ENCODE measurements at regions not wholly inside any gene's neighbourhood (a gene's known extent, or its start where the extent isn't known, plus 50 kb on each side); places are given as distances from the start of the nearest gene placed in this dataset.

DNA sequence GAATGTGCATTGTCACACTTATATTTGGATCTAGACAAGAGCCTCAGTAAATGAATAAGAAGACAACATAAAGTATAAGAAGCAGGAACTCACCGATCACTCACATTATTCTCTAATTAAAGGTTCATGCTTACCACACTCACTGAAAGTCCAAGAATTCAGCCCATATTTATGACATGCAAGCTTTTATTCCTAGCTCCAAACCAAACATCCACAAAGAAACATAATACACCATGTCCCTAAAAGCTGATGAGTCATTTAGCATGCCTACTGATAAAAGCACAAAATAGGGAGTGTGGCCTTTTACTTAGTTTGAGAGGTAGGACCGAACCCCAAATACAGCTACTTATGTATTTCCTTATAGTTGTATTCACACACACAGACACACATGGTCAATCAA is 1094.6 kb upstream of the CDH2 start:
- peaks cover 8% of the 10 kb centered on the region for H3K4me1 Mint-ChIP-seq (ENCODE audit: low read depth)
- H3K27me3 Mint-ChIP-seq (ENCODE audit: insufficient read depth): no peaks in the 10 kb centered on the region; the same call in 1 of the 2 replicates
- no peaks in the 10 kb centered on the region for H3K36me3 Mint-ChIP-seq (ENCODE audit: low read depth)
- peak; percentile 4 for DNase-seq
- H3K9me3 Mint-ChIP-seq: no peaks in the 10 kb centered on the region
- TF ChIP-seq, protein P1, sequence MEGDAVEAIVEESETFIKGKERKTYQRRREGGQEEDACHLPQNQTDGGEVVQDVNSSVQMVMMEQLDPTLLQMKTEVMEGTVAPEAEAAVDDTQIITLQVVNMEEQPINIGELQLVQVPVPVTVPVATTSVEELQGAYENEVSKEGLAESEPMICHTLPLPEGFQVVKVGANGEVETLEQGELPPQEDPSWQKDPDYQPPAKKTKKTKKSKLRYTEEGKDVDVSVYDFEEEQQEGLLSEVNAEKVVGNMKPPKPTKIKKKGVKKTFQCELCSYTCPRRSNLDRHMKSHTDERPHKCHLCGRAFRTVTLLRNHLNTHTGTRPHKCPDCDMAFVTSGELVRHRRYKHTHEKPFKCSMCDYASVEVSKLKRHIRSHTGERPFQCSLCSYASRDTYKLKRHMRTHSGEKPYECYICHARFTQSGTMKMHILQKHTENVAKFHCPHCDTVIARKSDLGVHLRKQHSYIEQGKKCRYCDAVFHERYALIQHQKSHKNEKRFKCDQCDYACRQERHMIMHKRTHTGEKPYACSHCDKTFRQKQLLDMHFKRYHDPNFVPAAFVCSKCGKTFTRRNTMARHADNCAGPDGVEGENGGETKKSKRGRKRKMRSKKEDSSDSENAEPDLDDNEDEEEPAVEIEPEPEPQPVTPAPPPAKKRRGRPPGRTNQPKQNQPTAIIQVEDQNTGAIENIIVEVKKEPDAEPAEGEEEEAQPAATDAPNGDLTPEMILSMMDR (IDR thresholded peaks at IDR 0.05): no peak
- H3K4me3 Mint-ChIP-seq: no peak overlapping the region
- H3K27ac Mint-ChIP-seq: no peak overlapping the region

DNA sequence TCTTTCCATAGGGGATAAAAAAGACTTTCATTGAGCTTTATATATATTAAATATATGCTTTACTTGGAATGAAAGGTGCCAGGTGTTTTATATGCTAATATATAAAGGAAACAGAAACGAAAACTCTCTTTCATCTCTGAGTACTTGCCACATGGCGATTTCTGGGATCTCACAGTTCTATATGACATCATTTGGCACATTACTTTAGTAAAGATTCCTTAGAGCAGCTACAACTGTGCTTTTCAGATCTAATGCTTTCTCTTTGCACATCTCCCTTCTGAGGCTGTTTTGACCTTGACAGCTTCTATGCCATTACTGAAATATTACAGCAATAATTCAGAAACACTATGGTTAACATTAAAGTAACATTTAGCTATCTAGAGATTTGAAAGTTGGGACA is 1082.9 kb upstream of the CDH2 start:
- Mint-ChIP-seq H3K4me3 (peak overlapping the region; percentile 51), H3K36me3 (ENCODE audit: low read depth) (no peaks in the 10 kb centered on the region), H3K27me3 (ENCODE audit: insufficient read depth) (no peaks in the 10 kb centered on the region), H3K27ac (peak overlapping the region; percentile 41; the same call in 1 of the 2 replicates), H3K9me3 (no peaks in the 10 kb centered on the region), H3K4me1 (ENCODE audit: low read depth) (peaks cover 21% of the 10 kb centered on the region)
- TF ChIP-seq, protein P1 (IDR thresholded peaks at IDR 0.05): no peak
- DNase-seq: no peak

DNA sequence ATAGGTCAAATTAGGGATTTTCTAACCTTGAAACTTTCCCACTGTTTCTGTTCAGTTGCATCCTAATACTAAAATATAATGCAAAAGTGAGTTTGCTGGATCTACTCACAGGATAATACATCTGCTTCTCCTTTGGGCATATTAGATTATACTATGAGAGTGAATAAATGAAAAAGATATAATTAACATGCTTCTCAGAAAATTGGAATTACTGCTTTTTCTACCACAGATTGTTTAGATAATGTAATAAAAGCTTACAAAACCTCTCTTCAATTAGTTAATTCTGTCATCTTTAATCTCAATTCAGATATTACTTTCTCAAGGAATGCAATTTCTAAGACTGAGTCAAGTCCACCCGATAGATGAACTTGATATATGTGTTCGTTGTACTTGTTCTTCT is 1077.2 kb upstream of the CDH2 start:
- Mint-ChIP-seq H3K27me3 (ENCODE audit: insufficient read depth) (peaks cover 1% of the 10 kb centered on the region; the same call in 1 of the 2 replicates), H3K27ac (no peak overlapping the region), H3K36me3 (ENCODE audit: low read depth) (no peaks in the 10 kb centered on the region), H3K4me3 (no peak overlapping the region), H3K9me3 (no peaks in the 10 kb centered on the region), H3K4me1 (ENCODE audit: low read depth) (peaks cover 3% of the 10 kb centered on the region)
- TF ChIP-seq, protein P1 (IDR thresholded peaks at IDR 0.05): no peak
- DNase-seq: no peak

DNA sequence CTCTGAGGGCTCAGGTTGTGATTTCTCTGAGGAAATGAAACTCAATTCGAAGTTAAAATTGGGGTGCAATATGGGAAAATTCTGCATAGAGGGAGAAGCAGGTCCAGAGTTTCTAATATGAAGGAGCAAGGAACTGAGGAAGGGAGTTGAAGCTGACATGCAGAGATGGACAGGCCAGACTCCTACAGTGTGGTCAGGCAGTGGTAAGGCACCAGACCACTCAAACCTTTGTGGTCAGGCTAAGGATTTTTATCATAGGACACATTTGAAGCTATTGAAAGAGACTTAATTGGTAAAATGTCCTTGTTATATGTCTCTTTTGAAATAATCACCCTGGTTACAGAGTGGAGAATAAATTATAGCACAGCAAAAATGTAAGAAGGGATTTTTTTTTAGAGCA is 1074.8 kb upstream of the CDH2 start:
- Mint-ChIP-seq H3K36me3 (ENCODE audit: low read depth) (no peaks in the 10 kb centered on the region), H3K4me1 (ENCODE audit: low read depth) (no peaks in the 10 kb centered on the region), H3K27ac (no peak overlapping the region), H3K27me3 (ENCODE audit: insufficient read depth) (peaks cover 1% of the 10 kb centered on the region; the same call in 1 of the 2 replicates), H3K9me3 (no peaks in the 10 kb centered on the region), H3K4me3 (no peak overlapping the region)
- TF ChIP-seq, protein P1 (IDR thresholded peaks at IDR 0.05): no peak
- no peak for DNase-seq

DNA sequence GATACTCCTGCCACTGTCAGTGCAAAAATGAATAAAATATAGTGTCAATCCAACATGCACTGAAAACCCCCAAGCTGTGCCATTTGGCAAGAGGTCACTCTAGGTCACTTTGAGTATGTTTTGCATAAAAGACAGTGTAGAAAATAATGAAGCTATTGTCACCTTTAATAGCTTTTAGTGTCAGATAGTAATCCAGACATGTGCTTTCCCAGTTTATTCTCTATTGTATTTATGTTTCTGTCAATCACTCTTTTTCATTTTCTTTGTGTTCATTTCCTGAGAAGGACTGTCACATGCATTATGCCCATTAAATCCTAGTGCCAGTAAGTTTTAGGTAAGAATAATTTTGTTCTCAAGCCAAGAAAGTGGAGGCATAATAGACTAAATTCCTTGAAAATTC is 1073.9 kb upstream of the CDH2 start:
- no peak overlapping the region for H3K4me3 Mint-ChIP-seq
- no peaks in the 10 kb centered on the region for H3K36me3 Mint-ChIP-seq (ENCODE audit: low read depth)
- H3K4me1 Mint-ChIP-seq (ENCODE audit: low read depth): no peaks in the 10 kb centered on the region
- DNase-seq: no peak
- H3K27me3 Mint-ChIP-seq (ENCODE audit: insufficient read depth): peaks cover 1% of the 10 kb centered on the region; the same call in 1 of the 2 replicates
- H3K9me3 Mint-ChIP-seq: no peaks in the 10 kb centered on the region
- TF ChIP-seq, protein P1 (IDR thresholded peaks at IDR 0.05): no peak
- H3K27ac Mint-ChIP-seq: no peak overlapping the region

DNA sequence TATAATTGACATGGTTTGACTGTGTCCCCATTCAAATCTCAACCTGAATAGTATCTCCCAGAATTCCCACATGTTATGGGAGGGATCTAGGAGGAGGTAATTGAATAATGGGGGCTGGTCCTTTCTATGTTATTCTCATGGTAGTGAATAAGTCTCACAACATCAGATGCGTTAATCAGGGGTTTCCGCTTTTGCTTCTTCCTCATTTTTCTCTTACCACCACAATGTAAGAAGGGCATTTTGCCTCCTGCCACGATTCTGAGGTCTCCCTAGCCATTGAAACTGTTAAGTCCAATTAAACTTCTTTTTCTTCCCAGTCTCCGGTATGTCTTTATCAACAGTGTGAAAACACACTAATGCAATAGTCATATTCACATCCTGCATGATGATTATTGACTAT is 1073.3 kb upstream of the CDH2 start:
- no peaks in the 10 kb centered on the region for H3K36me3 Mint-ChIP-seq (ENCODE audit: low read depth)
- no peak overlapping the region for H3K27ac Mint-ChIP-seq
- H3K27me3 Mint-ChIP-seq (ENCODE audit: insufficient read depth): peaks cover 1% of the 10 kb centered on the region; the same call in 1 of the 2 replicates
- H3K4me1 Mint-ChIP-seq (ENCODE audit: low read depth): no peaks in the 10 kb centered on the region
- TF ChIP-seq, protein P1 (IDR thresholded peaks at IDR 0.05): no peak
- no peak overlapping the region for H3K4me3 Mint-ChIP-seq
- no peaks in the 10 kb centered on the region for H3K9me3 Mint-ChIP-seq
- DNase-seq: no peak

Data from HFFc6 (cell line).